HL-60 (cell line): ENCODE measurements at regions not wholly inside any gene's neighbourhood (a gene's known extent, or its start where the extent isn't known, plus 50 kb on each side); places are given as distances from the start of the nearest gene placed in this dataset.
"Not testable (repeated sequence)": the region's sequence is repeated elsewhere in the genome, so short reads cannot be mapped to it uniquely, and the experiment has no call there.

Experiments used
- DNase-seq, 2 experiments: peaks; one replicate each; pipeline ENCODE4 v3.0.0-alpha.2; 2010 to 2020; ENCODE audit warnings: low read depth in 1 of 2, low spot score in 1 of 2
- H3K27ac ChIP-seq: fragments of 250-450 bp; sonication (Bioruptor Pico); replicated peaks from 2 replicates; pipeline ENCODE4 v1.5.1; 2020; ENCODE audit warnings: mild to moderate bottlenecking, moderate library complexity
- H3K27me3 ChIP-seq: fragments of 250-450 bp; sonication (Bioruptor Pico); 2 replicates; pipeline ENCODE4 v1.5.1; 2021; ENCODE audit warnings: mild to moderate bottlenecking, moderate library complexity; ENCODE audit not compliant: insufficient read depth, poor library complexity, severe bottlenecking
- H3K4me3 ChIP-seq: replicated peaks from 2 replicates; pipeline ENCODE4 v1.5.1; 2011; ENCODE audit warnings: mild to moderate bottlenecking, control low read depth, low read length; ENCODE audit not compliant: insufficient read depth
- GABPA ChIP-seq: IDR thresholded peaks from 2 replicates; pipeline ENCODE4 v1.6.1; 2012; ENCODE audit warnings: low read depth
- POLR2AphosphoS5 ChIP-seq: IDR thresholded peaks from 2 replicates; pipeline ENCODE4 v1.6.1; 2012; ENCODE audit warnings: low read depth
- SPI1 ChIP-seq: IDR thresholded peaks from 2 replicates; pipeline ENCODE4 v1.6.1; 2012; ENCODE audit warnings: low read depth, mild to moderate bottlenecking, borderline replicate concordance
- TF ChIP-seq, protein P1 (sequence below): IDR thresholded peaks from one replicate; pipeline ENCODE4 v1.5.1; 2011; ENCODE audit warnings: low read length, control low read depth, inconsistent platforms; ENCODE audit not compliant: insufficient read depth
- TF ChIP-seq, protein P2 (sequence below): IDR thresholded peaks from 2 replicates; pipeline ENCODE4 v1.6.1; 2012; ENCODE audit warnings: low read depth; ENCODE audit not compliant: insufficient replicate concordance

DNA sequence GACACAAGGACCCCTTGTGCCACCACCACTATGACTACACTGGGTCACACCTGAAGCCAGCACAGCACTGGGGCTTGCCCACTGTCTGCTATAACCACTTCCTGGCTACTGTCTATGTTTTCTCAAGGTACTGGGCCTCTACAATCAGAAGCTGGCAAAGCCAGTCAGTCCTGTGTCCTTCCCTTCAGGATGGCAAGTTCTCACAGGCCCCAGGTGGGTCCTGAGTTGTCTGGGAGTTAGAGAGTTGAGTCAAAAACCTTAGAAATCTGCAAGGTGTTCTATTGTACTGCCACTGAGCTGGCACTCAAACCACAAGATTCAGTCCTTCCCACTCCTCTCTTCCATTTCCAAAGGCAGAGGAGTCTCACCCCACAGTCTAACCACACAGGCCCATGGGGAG is 705.5 kb downstream of the IPMK start:
- no peak for DNase-seq
- TF ChIP-seq SPI1 (no peak), POLR2AphosphoS5 (no peak), GABPA (no peak)
- TF ChIP-seq, protein P1, sequence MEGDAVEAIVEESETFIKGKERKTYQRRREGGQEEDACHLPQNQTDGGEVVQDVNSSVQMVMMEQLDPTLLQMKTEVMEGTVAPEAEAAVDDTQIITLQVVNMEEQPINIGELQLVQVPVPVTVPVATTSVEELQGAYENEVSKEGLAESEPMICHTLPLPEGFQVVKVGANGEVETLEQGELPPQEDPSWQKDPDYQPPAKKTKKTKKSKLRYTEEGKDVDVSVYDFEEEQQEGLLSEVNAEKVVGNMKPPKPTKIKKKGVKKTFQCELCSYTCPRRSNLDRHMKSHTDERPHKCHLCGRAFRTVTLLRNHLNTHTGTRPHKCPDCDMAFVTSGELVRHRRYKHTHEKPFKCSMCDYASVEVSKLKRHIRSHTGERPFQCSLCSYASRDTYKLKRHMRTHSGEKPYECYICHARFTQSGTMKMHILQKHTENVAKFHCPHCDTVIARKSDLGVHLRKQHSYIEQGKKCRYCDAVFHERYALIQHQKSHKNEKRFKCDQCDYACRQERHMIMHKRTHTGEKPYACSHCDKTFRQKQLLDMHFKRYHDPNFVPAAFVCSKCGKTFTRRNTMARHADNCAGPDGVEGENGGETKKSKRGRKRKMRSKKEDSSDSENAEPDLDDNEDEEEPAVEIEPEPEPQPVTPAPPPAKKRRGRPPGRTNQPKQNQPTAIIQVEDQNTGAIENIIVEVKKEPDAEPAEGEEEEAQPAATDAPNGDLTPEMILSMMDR = no peak
- TF ChIP-seq, protein P2, sequence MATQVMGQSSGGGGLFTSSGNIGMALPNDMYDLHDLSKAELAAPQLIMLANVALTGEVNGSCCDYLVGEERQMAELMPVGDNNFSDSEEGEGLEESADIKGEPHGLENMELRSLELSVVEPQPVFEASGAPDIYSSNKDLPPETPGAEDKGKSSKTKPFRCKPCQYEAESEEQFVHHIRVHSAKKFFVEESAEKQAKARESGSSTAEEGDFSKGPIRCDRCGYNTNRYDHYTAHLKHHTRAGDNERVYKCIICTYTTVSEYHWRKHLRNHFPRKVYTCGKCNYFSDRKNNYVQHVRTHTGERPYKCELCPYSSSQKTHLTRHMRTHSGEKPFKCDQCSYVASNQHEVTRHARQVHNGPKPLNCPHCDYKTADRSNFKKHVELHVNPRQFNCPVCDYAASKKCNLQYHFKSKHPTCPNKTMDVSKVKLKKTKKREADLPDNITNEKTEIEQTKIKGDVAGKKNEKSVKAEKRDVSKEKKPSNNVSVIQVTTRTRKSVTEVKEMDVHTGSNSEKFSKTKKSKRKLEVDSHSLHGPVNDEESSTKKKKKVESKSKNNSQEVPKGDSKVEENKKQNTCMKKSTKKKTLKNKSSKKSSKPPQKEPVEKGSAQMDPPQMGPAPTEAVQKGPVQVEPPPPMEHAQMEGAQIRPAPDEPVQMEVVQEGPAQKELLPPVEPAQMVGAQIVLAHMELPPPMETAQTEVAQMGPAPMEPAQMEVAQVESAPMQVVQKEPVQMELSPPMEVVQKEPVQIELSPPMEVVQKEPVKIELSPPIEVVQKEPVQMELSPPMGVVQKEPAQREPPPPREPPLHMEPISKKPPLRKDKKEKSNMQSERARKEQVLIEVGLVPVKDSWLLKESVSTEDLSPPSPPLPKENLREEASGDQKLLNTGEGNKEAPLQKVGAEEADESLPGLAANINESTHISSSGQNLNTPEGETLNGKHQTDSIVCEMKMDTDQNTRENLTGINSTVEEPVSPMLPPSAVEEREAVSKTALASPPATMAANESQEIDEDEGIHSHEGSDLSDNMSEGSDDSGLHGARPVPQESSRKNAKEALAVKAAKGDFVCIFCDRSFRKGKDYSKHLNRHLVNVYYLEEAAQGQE = no peak
- H3K4me3 ChIP-seq = no peak overlapping the region
- H3K27ac ChIP-seq = no peak overlapping the region
- no peaks in the 10 kb centered on the region for H3K27me3 ChIP-seq

DNA sequence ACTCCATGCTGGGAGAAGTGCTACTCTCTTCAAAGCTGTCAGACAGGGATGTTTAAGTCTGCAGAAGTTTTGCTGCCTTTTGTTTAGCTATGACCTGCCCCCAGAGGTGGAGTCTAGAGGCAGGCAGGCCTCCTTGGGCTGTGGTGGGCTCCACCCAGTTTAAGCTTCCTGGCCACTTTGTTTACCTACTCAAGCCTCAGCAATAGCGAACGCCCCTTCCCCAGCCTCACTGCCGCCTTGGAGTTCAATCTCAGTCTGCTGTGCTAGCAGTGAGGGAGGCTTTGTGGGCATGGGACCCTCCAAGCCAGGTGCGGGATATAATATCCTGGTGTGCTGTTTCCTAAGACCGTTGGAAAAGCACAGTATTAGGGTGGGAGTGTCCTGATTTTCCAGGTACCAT is 715.9 kb downstream of the IPMK start:
- not testable (repeated sequence) for H3K27ac ChIP-seq, DNase-seq, H3K4me3 ChIP-seq, H3K27me3 ChIP-seq

- no peak for DNase-seq
- no peak overlapping the region for H3K4me3 ChIP-seq
- H3K27ac ChIP-seq = no peak overlapping the region
- TF ChIP-seq, protein P2 = no peak
- TF ChIP-seq, protein P1 = no peak
- TF ChIP-seq POLR2AphosphoS5 = no peak
- TF ChIP-seq SPI1 = no peak
- no peak for TF ChIP-seq GABPA
- H3K27me3 ChIP-seq = no peaks in the 10 kb centered on the region
Measured at GRCh38 chr10:57535306-57535705, 732.4 kb downstream of the IPMK start.

DNA sequence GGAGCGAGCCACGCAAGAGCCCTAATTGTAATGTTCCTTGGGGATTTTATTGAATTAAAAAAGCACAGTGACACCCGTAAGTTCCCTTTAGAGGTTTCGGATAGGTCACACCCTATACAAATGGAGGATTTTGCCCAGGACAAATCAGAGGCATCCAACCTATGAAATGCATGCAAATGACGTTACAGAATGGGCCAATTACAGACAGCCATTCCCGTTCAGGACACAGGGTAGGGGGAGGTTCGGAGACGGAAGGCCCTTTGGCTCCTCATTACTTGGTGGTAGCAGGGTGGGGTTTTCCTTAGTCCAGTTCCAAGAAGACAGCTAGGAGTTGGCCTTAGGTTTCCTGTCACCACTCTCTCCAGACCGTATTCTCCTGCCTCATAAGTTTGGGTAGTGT is 754.1 kb downstream of the IPMK start:
- Histone ChIP-seq H3K27me3 (no peaks in the 10 kb centered on the region), H3K27ac (no peak overlapping the region), H3K4me3 (no peak overlapping the region)
- DNase-seq = no peak
- no peak for TF ChIP-seq SPI1
- TF ChIP-seq, protein P1 = no peak
- no peak for TF ChIP-seq POLR2AphosphoS5
- TF ChIP-seq GABPA = no peak
- TF ChIP-seq, protein P2 = no peak
